ENCODE measurements at regions not wholly inside any gene's neighbourhood (a gene's known extent, or its start where the extent isn't known, plus 50 kb on each side); places are given as distances from the start of the nearest gene placed in this dataset.

DNA sequence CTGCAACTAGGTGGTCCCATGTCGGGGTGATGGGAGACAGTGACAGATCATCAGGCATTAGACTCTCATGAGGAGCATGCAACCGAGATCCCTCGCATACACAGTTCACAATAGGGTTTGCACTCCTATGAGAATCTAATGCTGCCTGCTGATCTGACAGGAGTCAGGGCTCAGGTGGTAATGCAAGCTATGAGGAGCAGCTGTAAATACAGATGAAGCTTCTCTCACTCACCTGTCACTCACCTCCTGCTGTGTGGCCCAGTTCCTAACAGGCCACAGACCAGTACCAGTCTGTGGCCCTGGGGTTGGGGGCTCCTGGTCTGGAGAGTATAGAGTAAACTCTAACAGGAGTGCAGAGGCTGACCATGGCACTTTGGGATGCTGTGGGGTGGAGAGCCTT lies 209.2 kb downstream of the DLEU7 start:
- TF ChIP-seq EZH2 (IDR thresholded peaks at IDR 0.05; ENCODE audit: insufficient read depth, poor library complexity, severe bottlenecking): no peak
- no peak for TF ChIP-seq EZH2phosphoT487 (IDR thresholded peaks at IDR 0.05; ENCODE audit: insufficient read depth, low read depth)

All from GM23248 (cell line).